ENCODE measurements at regions not wholly inside any gene's neighbourhood (a gene's known extent, or its start where the extent isn't known, plus 50 kb on each side); places are given as distances from the start of the nearest gene placed in this dataset.

GRCh38 chr16:51696376-51696775 is 545.3 kb upstream of the SALL1 start:
- H3K36me3 Mint-ChIP-seq (ENCODE audit: low read depth) = no peaks in the 10 kb centered on the region
- no peaks in the 10 kb centered on the region for H3K27me3 Mint-ChIP-seq (ENCODE audit: insufficient read depth)
- H3K4me1 Mint-ChIP-seq (ENCODE audit: low read depth) = no peaks in the 10 kb centered on the region; the same call in 1 of the 2 replicates
- H3K9me3 Mint-ChIP-seq = no peaks in the 10 kb centered on the region
- no peak overlapping the region for H3K27ac Mint-ChIP-seq
- no peak for DNase-seq
- TF ChIP-seq, protein P1, sequence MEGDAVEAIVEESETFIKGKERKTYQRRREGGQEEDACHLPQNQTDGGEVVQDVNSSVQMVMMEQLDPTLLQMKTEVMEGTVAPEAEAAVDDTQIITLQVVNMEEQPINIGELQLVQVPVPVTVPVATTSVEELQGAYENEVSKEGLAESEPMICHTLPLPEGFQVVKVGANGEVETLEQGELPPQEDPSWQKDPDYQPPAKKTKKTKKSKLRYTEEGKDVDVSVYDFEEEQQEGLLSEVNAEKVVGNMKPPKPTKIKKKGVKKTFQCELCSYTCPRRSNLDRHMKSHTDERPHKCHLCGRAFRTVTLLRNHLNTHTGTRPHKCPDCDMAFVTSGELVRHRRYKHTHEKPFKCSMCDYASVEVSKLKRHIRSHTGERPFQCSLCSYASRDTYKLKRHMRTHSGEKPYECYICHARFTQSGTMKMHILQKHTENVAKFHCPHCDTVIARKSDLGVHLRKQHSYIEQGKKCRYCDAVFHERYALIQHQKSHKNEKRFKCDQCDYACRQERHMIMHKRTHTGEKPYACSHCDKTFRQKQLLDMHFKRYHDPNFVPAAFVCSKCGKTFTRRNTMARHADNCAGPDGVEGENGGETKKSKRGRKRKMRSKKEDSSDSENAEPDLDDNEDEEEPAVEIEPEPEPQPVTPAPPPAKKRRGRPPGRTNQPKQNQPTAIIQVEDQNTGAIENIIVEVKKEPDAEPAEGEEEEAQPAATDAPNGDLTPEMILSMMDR (IDR thresholded peaks at IDR 0.05) = no peak
- no peak overlapping the region for H3K4me3 Mint-ChIP-seq

- H3K36me3 Mint-ChIP-seq (ENCODE audit: low read depth) = no peaks in the 10 kb centered on the region
- H3K4me1 Mint-ChIP-seq (ENCODE audit: low read depth) = no peaks in the 10 kb centered on the region
- no peak overlapping the region for H3K4me3 Mint-ChIP-seq
- no peaks in the 10 kb centered on the region for H3K9me3 Mint-ChIP-seq
- no peak overlapping the region for H3K27ac Mint-ChIP-seq
- TF ChIP-seq, protein P1 (IDR thresholded peaks at IDR 0.05) = no peak
- no peaks in the 10 kb centered on the region; the same call in 1 of the 2 replicates for H3K27me3 Mint-ChIP-seq (ENCODE audit: insufficient read depth)
- DNase-seq = no peak
These were observed 540.0 kb upstream of the SALL1 start for GRCh38 chr16:51691109-51691508.

DNA sequence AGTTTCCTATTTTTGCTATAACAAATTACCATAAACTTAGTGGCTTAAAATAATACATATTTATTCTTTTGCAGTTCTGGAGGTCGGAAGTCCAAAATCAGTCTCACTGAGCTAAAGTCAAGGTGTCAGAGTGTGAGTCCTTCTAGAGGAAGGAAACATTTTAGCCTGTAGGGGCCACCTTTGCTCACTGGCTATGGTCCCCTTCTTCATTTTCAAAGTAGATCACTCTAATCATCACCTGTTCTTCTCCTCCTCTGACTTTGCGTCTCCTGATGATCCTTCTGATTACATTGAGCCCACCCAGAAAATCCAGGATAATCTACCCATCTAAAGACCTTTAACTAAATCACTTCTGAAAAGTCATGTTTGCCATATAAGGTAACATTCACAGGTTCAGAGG is 534.4 kb upstream of the SALL1 start:
- Mint-ChIP-seq H3K9me3 (no peaks in the 10 kb centered on the region), H3K4me1 (ENCODE audit: low read depth) (no peaks in the 10 kb centered on the region), H3K27ac (no peak overlapping the region), H3K4me3 (no peak overlapping the region), H3K36me3 (ENCODE audit: low read depth) (no peaks in the 10 kb centered on the region), H3K27me3 (ENCODE audit: insufficient read depth) (peaks cover 4% of the 10 kb centered on the region; the same call in 1 of the 2 replicates)
- TF ChIP-seq, protein P1 (IDR thresholded peaks at IDR 0.05) = no peak
- DNase-seq = no peak

- Mint-ChIP-seq H3K27me3 (ENCODE audit: insufficient read depth) (peaks cover 4% of the 10 kb centered on the region; the same call in 1 of the 2 replicates), H3K27ac (no peak overlapping the region), H3K4me1 (ENCODE audit: low read depth) (no peaks in the 10 kb centered on the region), H3K36me3 (ENCODE audit: low read depth) (no peaks in the 10 kb centered on the region), H3K4me3 (no peak overlapping the region), H3K9me3 (no peaks in the 10 kb centered on the region)
- DNase-seq = no peak
- TF ChIP-seq, protein P1 (IDR thresholded peaks at IDR 0.05) = no peak
These were observed 532.8 kb upstream of the SALL1 start for GRCh38 chr16:51683882-51684281.

DNA sequence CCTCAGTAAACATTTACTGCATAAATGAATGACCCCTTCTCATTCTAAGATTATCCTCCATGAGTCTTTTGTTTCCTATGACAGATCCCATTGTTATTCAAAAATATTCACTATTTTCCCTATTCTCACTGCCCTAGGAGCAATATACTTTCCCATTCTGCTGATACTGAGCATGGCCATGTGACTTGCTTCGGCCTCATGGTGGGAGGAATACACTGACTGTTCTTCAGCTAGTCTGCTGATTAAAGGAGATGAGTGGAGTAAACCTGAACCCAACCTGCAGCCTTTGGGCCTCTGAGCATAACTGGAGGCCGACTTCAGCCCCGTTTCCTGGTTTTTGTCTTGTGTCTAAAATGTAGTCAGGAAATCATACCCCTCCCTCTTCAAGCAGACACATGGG is 531.8 kb upstream of the SALL1 start:
- TF ChIP-seq, protein P1 (IDR thresholded peaks at IDR 0.05) = no peak
- Mint-ChIP-seq H3K4me1 (ENCODE audit: low read depth) (no peaks in the 10 kb centered on the region), H3K27ac (no peak overlapping the region), H3K9me3 (no peaks in the 10 kb centered on the region; the same call in 1 of the 2 replicates), H3K27me3 (ENCODE audit: insufficient read depth) (peaks cover 12% of the 10 kb centered on the region; the same call in 1 of the 2 replicates), H3K36me3 (ENCODE audit: low read depth) (no peaks in the 10 kb centered on the region), H3K4me3 (no peak overlapping the region)
- no peak for DNase-seq

GRCh38 chr16:51674615-51675014 is 523.5 kb upstream of the SALL1 start:
- DNase-seq = no peak
- Mint-ChIP-seq H3K27me3 (ENCODE audit: insufficient read depth) (peaks cover 17% of the 10 kb centered on the region; the same call in 1 of the 2 replicates), H3K27ac (no peak overlapping the region), H3K9me3 (no peaks in the 10 kb centered on the region; the same call in 1 of the 2 replicates), H3K4me3 (no peak overlapping the region), H3K36me3 (ENCODE audit: low read depth) (no peaks in the 10 kb centered on the region), H3K4me1 (ENCODE audit: low read depth) (no peaks in the 10 kb centered on the region)
- TF ChIP-seq, protein P1 (IDR thresholded peaks at IDR 0.05) = no peak

All from HFFc6 (cell line).